ENCODE measurements at regions not wholly inside any gene's neighbourhood (a gene's known extent, or its start where the extent isn't known, plus 50 kb on each side); places are given as distances from the start of the nearest gene placed in this dataset.

DNA sequence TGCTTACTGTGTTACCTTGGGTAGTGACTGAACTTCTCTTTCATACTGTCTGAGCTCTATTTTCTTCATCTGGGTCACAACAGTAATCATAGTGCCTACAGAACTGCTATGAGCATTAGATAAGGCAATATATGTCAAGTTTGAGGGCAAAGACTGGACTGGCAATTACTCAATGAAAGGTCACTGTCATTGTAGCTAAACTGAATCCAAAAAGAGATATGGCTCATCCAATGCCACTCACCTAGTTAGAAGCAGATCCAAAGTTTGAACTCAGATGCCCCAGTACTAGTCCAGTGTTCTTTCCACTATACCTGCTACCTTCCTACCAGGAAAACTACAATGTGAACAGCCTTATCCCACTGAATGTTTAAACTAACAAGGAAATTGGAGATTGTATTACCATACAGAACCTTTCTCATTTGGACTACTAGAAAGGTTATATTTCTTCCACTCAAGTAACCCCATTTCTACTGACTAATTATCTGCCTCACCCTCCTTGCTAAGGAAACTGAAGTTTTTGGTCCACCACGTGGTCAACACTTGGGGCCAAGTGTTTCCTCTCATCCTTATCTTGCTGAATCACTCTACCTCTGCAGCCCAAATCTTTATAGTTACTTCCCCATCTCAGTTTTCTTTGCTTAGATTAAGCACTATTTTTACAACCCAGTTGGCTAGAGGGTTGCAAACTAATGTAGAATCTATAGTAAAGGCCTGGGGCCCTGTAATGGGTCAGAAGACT is 202.3 kb upstream of the LPP start:
- Histone ChIP-seq H3K4me1 (ENCODE audit: insufficient read depth, low read length) (no peaks in the 10 kb centered on the region), H3K9ac (ENCODE audit: low read depth, low read length) (no peak overlapping the region), H3K27ac (ENCODE audit: low read length) (no peak overlapping the region)

DNA sequence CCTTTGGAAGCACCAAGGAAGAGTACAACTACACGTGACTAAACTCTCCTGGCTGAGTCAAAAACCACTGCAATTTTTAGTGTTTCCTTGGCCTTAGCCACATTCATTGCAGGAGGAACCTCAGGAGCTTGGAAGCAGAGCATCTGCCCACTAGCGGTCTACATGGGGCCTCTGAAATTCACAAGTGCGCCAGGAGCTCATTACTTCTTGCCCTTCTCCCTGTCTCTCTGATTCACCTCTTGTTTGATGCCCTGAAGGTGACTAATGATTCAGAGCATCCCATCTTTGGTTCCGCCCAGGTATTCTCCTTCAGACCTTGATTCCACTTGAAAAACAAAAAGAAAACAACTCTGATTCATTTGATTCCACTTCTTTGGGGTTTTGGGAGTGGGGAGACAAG is 201.1 kb upstream of the LPP start:
- H3K4me1 ChIP-seq (ENCODE audit: insufficient read depth, low read length), result no peaks in the 10 kb centered on the region

More for the DNA sequence above, 202.3 kb upstream of the LPP start:
- no peak overlapping the region for H3K4me3 ChIP-seq (ENCODE audit: low read length)
- H3K9me3 ChIP-seq (ENCODE audit: insufficient read depth, low read depth, low read length), result no peaks in the 10 kb centered on the region
- no peaks in the 10 kb centered on the region for H3K27me3 ChIP-seq (ENCODE audit: insufficient read depth, low read length)
- no peaks in the 10 kb centered on the region for H3K36me3 ChIP-seq (ENCODE audit: insufficient read depth, low read depth, low read length)

GRCh38 chr3:187954516-187954872 is 199.5 kb upstream of the LPP start:
- H3K27ac ChIP-seq (ENCODE audit: low read length), result no peak overlapping the region
- no peaks in the 10 kb centered on the region for H3K36me3 ChIP-seq (ENCODE audit: insufficient read depth, low read depth, low read length)
- no peaks in the 10 kb centered on the region for H3K4me1 ChIP-seq (ENCODE audit: insufficient read depth, low read length)
- H3K4me3 ChIP-seq (ENCODE audit: low read length), result no peak overlapping the region
- H3K9ac ChIP-seq (ENCODE audit: low read depth, low read length), result no peak overlapping the region
- H3K9me3 ChIP-seq (ENCODE audit: insufficient read depth, low read depth, low read length), result no peaks in the 10 kb centered on the region
- no peaks in the 10 kb centered on the region for H3K27me3 ChIP-seq (ENCODE audit: insufficient read depth, low read length)

More for the DNA sequence above, 201.1 kb upstream of the LPP start:
- Histone ChIP-seq H3K27ac (ENCODE audit: low read length) (no peak overlapping the region), H3K27me3 (ENCODE audit: insufficient read depth, low read length) (no peaks in the 10 kb centered on the region), H3K9ac (ENCODE audit: low read depth, low read length) (no peak overlapping the region), H3K9me3 (ENCODE audit: insufficient read depth, low read depth, low read length) (no peaks in the 10 kb centered on the region), H3K36me3 (ENCODE audit: insufficient read depth, low read depth, low read length) (no peaks in the 10 kb centered on the region), H3K4me3 (ENCODE audit: low read length) (no peak overlapping the region)

GRCh38 chr3:187954873-187955586 is 198.9 kb upstream of the LPP start:
- no peaks in the 10 kb centered on the region for H3K9me3 ChIP-seq (ENCODE audit: insufficient read depth, low read depth, low read length)
- H3K4me3 ChIP-seq (ENCODE audit: low read length), result no peak overlapping the region
- H3K36me3 ChIP-seq (ENCODE audit: insufficient read depth, low read depth, low read length), result no peaks in the 10 kb centered on the region
- H3K27ac ChIP-seq (ENCODE audit: low read length), result no peak overlapping the region
- H3K27me3 ChIP-seq (ENCODE audit: insufficient read depth, low read length), result no peaks in the 10 kb centered on the region
- H3K9ac ChIP-seq (ENCODE audit: low read depth, low read length), result no peak overlapping the region
- H3K4me1 ChIP-seq (ENCODE audit: insufficient read depth, low read length), result no peaks in the 10 kb centered on the region

DNA sequence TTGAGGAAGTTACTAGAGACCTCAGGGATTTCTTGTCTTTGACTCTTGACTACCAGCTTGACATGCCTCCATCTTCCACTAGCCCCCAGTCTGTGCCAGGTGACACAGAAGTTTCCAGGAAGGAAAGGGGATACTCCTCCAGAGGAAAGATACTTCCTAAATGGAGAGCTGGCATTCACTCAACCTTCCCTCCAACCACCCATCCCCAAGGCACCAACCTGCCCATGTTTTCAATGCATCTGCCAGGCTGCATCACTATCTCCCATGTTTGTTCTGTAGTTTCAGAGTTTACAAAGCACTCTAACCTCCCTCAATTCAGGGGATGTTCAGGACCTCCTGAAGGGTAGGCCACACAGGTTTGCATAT is 198.4 kb upstream of the LPP start:
- H3K27ac ChIP-seq (ENCODE audit: low read length), result no peak overlapping the region

GRCh38 chr3:187957165-187957581 is 196.8 kb upstream of the LPP start:
- Histone ChIP-seq H3K4me3 (ENCODE audit: low read length) (no peak overlapping the region), H3K27me3 (ENCODE audit: insufficient read depth, low read length) (no peaks in the 10 kb centered on the region), H3K36me3 (ENCODE audit: insufficient read depth, low read depth, low read length) (no peaks in the 10 kb centered on the region), H3K4me1 (ENCODE audit: insufficient read depth, low read length) (no peaks in the 10 kb centered on the region), H3K9me3 (ENCODE audit: insufficient read depth, low read depth, low read length) (no peaks in the 10 kb centered on the region), H3K9ac (ENCODE audit: low read depth, low read length) (no peak overlapping the region), H3K27ac (ENCODE audit: low read length) (no peak overlapping the region)

More for the DNA sequence above, 198.4 kb upstream of the LPP start:
- H3K36me3 ChIP-seq (ENCODE audit: insufficient read depth, low read depth, low read length), result no peaks in the 10 kb centered on the region
- H3K4me1 ChIP-seq (ENCODE audit: insufficient read depth, low read length), result no peaks in the 10 kb centered on the region
- H3K9me3 ChIP-seq (ENCODE audit: insufficient read depth, low read depth, low read length), result no peaks in the 10 kb centered on the region
- no peaks in the 10 kb centered on the region for H3K27me3 ChIP-seq (ENCODE audit: insufficient read depth, low read length)
- no peak overlapping the region for H3K4me3 ChIP-seq (ENCODE audit: low read length)
- H3K9ac ChIP-seq (ENCODE audit: low read depth, low read length), result no peak overlapping the region

DNA sequence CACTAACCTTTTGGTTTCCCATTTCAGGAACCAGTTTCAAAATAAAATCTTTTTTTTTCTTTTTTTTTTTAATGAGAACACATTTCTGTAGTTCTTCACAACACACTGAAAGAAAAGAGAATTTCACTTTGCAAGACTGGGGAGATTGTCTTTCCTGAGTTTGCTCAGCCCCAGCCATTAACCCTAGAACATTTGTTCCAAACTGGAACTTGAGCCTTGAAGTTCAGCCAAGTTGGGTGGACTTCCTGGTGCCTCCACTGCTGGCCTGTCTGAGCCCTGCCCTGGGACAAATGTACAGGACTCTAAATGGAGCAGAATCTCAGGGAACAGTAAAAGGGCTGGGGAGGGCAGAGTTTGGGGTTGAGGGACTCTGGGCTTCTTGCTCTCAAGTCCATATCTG is 196.4 kb upstream of the LPP start:
- Histone ChIP-seq H3K4me3 (ENCODE audit: low read length) (no peak overlapping the region), H3K36me3 (ENCODE audit: insufficient read depth, low read depth, low read length) (no peaks in the 10 kb centered on the region), H3K27me3 (ENCODE audit: insufficient read depth, low read length) (no peaks in the 10 kb centered on the region), H3K9ac (ENCODE audit: low read depth, low read length) (no peak overlapping the region), H3K9me3 (ENCODE audit: insufficient read depth, low read depth, low read length) (no peaks in the 10 kb centered on the region), H3K4me1 (ENCODE audit: insufficient read depth, low read length) (no peaks in the 10 kb centered on the region), H3K27ac (ENCODE audit: low read length) (no peak overlapping the region)

- Histone ChIP-seq H3K9ac (ENCODE audit: low read depth, low read length) (no peak overlapping the region), H3K4me1 (ENCODE audit: insufficient read depth, low read length) (no peaks in the 10 kb centered on the region), H3K27ac (ENCODE audit: low read length) (no peak overlapping the region), H3K9me3 (ENCODE audit: insufficient read depth, low read depth, low read length) (no peaks in the 10 kb centered on the region), H3K36me3 (ENCODE audit: insufficient read depth, low read depth, low read length) (no peaks in the 10 kb centered on the region), H3K4me3 (ENCODE audit: low read length) (no peak overlapping the region), H3K27me3 (ENCODE audit: insufficient read depth, low read length) (no peaks in the 10 kb centered on the region)
Measured at GRCh38 chr3:187958432-187959003, 195.4 kb upstream of the LPP start.

DNA sequence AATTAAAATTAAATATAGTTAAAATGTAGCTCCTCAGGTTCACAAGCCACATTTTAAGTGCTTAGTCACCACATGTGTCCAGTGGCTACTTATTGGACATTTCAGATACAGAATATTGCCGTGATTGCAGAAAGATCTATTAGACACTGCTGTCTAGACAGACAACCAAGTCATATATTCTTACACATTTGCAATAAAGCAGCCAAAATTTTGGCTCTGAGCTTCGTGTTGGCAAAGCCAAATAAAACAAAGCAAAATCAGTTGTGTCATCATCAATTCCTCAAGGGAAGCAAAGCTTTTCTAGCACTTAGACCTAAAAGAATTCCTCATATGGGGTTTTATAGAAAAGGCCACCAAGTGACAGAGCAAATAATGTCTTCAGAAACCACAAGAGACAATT is 193.1 kb upstream of the LPP start:
- no peaks in the 10 kb centered on the region for H3K9me3 ChIP-seq (ENCODE audit: insufficient read depth, low read depth, low read length)
- no peaks in the 10 kb centered on the region for H3K27me3 ChIP-seq (ENCODE audit: insufficient read depth, low read length)
- H3K4me1 ChIP-seq (ENCODE audit: insufficient read depth, low read length), result no peaks in the 10 kb centered on the region
- H3K36me3 ChIP-seq (ENCODE audit: insufficient read depth, low read depth, low read length), result no peaks in the 10 kb centered on the region
- no peak overlapping the region for H3K4me3 ChIP-seq (ENCODE audit: low read length)
- H3K27ac ChIP-seq (ENCODE audit: low read length), result no peak overlapping the region
- no peak overlapping the region for H3K9ac ChIP-seq (ENCODE audit: low read depth, low read length)

DNA sequence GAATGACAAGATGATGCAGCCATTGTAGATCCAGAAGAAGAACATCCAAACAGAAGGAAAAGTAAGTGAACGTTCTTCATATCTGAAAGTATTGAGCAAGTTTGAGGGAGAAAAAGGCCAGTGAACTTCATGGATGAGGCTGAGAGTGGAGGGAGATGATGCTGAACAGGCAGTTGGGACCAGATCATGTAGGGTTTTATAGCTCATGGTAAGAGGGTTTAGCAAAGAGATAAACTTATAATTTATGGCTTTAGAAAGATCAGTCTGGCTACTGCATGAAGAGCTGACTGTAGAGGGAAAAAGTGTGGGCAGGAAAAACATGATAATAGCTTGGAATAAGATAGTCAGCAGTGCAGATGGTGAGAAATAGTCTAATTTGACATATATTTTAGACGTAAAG is 192.6 kb upstream of the LPP start:
- Histone ChIP-seq H3K36me3 (ENCODE audit: insufficient read depth, low read depth, low read length) (no peaks in the 10 kb centered on the region), H3K4me1 (ENCODE audit: insufficient read depth, low read length) (no peaks in the 10 kb centered on the region), H3K27ac (ENCODE audit: low read length) (no peak overlapping the region), H3K9ac (ENCODE audit: low read depth, low read length) (no peak overlapping the region), H3K9me3 (ENCODE audit: insufficient read depth, low read depth, low read length) (no peaks in the 10 kb centered on the region), H3K27me3 (ENCODE audit: insufficient read depth, low read length) (no peaks in the 10 kb centered on the region), H3K4me3 (ENCODE audit: low read length) (no peak overlapping the region)

DNA sequence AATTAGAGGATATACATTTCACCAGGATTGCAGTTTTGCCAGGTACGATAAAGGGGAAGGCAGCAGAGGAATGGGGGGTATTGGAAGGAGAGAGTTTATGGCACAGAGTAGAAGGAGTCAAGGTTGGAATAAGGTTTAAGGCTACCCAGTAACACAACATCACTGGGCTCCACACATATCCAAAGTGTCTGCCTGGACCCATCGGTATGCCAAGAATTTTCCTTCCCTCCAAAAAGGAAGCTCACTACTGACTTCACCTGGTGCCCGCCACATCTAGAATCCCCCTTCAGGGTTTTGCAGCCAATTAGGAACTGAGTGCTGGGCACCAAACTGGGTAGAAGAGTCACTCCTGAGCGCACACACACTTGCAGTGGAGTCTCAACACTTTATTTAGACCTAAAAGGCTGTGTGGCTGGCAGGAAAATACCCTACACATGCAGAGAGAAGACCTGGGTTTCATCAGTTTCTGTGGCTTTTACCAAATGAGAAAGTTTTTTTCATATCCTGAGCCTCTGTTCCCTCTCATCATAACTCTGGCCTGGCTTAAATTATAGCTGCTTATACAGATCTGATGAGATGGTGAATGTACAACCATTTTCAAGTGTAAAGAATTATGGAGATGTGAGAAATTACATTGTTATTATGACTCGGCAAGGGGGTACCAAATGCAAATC is 190.8 kb upstream of the LPP start:
- Histone ChIP-seq H3K4me1 (ENCODE audit: insufficient read depth, low read length) (no peaks in the 10 kb centered on the region), H3K9me3 (ENCODE audit: insufficient read depth, low read depth, low read length) (no peaks in the 10 kb centered on the region), H3K27ac (ENCODE audit: low read length) (no peak overlapping the region), H3K36me3 (ENCODE audit: insufficient read depth, low read depth, low read length) (no peaks in the 10 kb centered on the region), H3K9ac (ENCODE audit: low read depth, low read length) (no peak overlapping the region), H3K27me3 (ENCODE audit: insufficient read depth, low read length) (no peaks in the 10 kb centered on the region), H3K4me3 (ENCODE audit: low read length) (no peak overlapping the region)
